KOPT-K1 (cell line): ENCODE measurements at regions not wholly inside any gene's neighbourhood (a gene's known extent, or its start where the extent isn't known, plus 50 kb on each side); places are given as distances from the start of the nearest gene placed in this dataset.

Source experiments
- H3K27ac ChIP-seq: fragments of 200-600 bp; sonication (generic); 2 replicates; pipeline ENCODE4 v1.5.1; 2016; ENCODE audit warnings: antibody characterized with exemption, mild to moderate bottlenecking, low read depth, low read length; ENCODE audit not compliant: poor library complexity, severe bottlenecking
- H3K36me3 ChIP-seq: fragments of 200-600 bp; sonication (generic); 2 replicates; pipeline ENCODE4 v1.5.1; 2017; ENCODE audit warnings: antibody characterized with exemption, mild to moderate bottlenecking, low read length, moderate library complexity; ENCODE audit not compliant: insufficient read depth
- H3K9me3 ChIP-seq: fragments of 200-600 bp; sonication (generic); 2 replicates; pipeline ENCODE4 v1.5.1; 2017; ENCODE audit warnings: antibody characterized with exemption, low read length, mild to moderate bottlenecking; ENCODE audit not compliant: insufficient read depth, poor library complexity, severe bottlenecking

DNA sequence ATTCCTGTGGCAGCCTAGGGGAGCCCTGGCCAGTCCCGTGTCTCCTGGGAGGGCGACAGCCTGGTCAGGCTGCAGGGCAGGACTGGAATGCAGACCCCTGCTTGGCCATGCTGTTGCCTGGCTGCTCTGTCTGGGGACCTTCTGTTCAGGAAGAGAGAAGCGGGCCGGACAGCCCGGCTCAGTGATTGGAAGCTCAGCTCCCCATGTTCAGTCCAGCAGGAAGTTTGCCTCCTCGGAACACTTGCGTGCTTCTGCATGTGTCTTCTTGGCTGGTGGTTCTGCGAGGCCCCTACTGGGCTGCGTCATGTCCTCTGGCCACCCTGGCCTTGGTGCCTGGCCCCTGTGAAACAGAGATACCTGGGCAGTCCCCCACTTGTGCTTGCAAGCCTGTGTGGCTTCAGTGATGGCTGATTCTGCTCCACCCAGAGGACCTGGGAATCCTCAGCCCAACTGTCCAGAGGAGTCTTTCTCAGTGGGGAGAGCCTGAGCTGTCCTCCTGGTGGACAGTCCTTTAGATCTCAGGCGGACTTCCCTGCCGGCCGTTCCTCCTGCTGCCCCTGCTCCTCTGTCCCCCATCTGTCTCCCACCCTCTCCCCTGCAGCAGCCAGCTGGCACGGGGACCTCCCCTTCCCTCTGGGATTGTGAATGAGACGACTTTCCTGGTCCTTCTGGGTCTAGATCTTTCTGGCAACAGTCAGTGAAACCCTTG lies 279.5 kb downstream of the SEC14L1 start:
- Histone ChIP-seq H3K36me3 (no peaks in the 10 kb centered on the region), H3K9me3 (no peaks in the 10 kb centered on the region), H3K27ac (peak overlapping the region; percentile 65)

DNA sequence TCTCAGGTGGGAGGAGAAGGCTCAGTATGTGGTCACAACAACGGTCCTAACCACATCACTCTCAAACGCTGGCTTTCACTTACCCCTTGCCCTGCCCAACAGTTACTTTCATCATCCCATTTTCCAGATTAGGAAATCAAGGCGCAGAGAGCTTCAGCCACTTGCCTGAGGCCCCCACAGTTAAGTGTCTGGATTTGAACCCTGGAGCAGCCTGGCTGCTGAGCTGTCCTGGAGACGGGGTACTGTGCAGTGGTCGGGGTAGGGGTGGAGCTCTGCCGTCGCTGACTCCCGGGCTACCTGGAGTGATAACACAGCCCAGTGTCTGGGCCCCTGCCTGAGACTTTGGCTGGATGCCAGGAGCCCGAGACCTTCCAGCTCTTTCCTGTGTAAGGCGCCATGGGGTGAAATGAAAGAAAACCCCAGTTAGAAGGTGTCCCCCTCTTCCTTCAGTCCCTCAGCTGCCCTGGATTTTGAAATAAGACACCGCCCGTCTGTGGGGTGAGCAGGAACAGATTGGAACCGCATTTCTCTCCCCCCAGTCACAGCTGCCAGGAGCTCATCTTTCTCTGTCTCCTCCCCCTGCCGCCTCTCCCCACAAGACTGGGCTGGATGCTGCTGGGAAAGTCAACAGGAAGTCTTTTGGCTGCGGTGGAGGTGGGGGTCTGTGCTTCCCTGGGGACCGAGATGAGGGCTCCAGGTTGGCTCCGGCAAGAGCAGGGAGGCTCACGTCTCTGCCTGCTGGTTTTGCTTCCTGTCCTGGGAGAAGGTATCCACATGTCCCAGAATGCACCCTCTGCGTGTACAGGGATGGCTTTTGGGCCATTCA lies 280.2 kb downstream of the SEC14L1 start:
- H3K9me3 ChIP-seq: no peaks in the 10 kb centered on the region
- peak overlapping the region; percentile 65 for H3K27ac ChIP-seq
- no peaks in the 10 kb centered on the region for H3K36me3 ChIP-seq

- no peaks in the 10 kb centered on the region for H3K36me3 ChIP-seq
- no peaks in the 10 kb centered on the region for H3K9me3 ChIP-seq
- peak overlapping the region; percentile 65 for H3K27ac ChIP-seq
These were observed 280.8 kb downstream of the SEC14L1 start for GRCh38 chr17:77421630-77421972.

- Histone ChIP-seq H3K36me3 (no peaks in the 10 kb centered on the region), H3K27ac (no peak overlapping the region), H3K9me3 (no peaks in the 10 kb centered on the region)
These were observed 281.5 kb downstream of the SEC14L1 start for GRCh38 chr17:77422104-77422747.

DNA sequence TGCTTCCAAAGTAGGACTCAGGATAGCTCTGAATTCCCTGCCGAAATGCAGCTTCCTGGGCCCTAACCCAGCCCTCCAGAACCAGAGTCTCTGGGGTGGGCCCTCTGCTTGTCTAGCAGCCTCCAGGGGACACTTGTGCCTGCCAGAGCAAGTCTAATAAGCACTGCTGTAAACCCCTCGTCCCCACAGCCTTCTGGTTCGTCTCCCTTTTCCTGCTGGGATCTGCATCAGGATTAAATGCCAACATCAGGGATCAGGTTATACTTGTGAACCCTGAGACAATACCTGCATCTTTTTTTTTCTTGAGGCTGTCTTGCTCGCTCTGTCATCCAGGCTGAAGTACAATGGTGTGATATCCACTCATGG lies 282.0 kb downstream of the SEC14L1 start:
- no peaks in the 10 kb centered on the region for H3K9me3 ChIP-seq
- no peak overlapping the region for H3K27ac ChIP-seq
- H3K36me3 ChIP-seq: no peaks in the 10 kb centered on the region

- no peaks in the 10 kb centered on the region for H3K9me3 ChIP-seq
- no peak overlapping the region for H3K27ac ChIP-seq
- no peaks in the 10 kb centered on the region for H3K36me3 ChIP-seq
These were observed 283.1 kb downstream of the SEC14L1 start for GRCh38 chr17:77423589-77424451.

DNA sequence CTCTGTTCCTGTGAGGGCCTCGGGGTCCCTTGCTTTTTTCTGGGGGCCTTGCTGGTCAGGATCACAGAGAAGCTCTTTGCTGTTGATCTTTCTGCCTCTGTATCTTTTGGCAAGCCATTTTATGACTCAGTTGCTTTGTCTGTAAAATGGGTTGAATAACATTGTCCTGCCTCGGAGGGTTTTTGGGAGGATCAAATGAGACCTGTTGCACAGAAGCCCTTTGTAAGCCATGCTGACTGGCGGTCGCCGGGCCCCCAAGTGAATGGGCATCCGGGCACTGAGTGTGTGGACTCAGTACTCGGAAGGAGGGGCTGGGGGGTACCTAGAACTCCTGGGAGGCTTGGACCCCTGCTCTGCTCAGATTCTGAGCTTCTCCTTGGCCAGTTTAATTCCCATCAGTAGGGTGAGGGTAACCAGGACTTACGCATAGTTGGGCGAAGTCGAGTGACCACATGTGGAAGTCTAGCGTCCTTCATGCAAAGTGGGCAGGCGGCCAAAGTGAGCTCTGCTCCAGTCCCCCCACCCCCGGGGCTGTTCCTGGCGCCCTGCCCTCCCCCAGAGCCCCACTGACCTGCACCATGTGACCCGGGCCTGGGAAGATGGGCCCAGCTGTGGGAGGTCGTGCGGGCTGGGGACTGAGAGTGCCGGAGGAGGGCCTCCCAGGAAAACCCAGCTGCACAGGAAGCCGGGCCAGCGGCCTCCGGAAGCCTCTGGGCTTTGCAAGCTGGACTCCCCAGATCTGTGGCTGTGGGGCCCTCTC lies 284.0 kb downstream of the SEC14L1 start:
- Histone ChIP-seq H3K9me3 (no peaks in the 10 kb centered on the region), H3K27ac (peak overlapping the region; percentile 47), H3K36me3 (no peaks in the 10 kb centered on the region)

- Histone ChIP-seq H3K36me3 (no peaks in the 10 kb centered on the region), H3K27ac (peak overlapping the region; percentile 47), H3K9me3 (no peaks in the 10 kb centered on the region)
These were observed 284.6 kb downstream of the SEC14L1 start for GRCh38 chr17:77425348-77425747.

DNA sequence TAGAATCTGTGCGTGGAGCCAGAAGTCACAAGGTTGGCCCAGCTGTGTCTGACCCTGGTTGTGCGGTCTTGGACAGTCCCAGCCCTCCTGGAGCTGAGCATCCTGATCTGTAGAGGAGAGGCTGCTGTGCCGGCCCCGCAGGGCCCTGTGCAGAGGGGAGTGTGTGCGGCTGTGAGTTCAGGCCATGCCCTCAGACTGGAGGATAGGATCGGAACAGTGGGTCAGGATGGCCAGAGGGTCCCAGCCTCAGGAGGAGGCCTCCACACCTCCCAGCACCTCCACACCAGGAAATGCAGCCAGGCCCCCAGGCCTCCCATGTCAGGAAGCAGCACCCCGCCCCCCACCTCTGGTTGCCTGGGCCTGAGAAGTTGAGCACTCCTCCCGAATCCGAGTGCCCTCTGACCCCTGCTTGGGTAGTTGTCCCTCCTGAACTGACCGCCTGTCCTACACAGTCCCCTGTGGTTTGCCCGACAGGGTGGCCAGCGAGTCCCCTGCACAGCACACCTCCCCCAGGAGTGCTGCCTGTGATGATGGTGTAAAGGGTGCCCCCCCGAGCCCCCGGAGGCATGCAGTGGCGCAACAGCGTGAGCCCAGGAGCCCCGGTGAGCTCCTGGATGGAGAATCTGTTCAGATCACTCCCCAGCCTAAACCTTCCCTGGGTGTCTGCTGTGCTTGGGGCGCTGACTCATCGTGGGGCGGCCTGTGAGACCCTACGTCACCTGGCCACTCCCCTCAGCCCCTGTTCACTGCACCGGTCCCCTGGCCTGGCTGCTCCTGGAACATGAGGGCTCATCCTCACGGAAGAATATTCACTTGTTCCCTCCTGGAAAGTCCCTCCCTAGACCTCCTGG lies 285.2 kb downstream of the SEC14L1 start:
- Histone ChIP-seq H3K27ac (peak overlapping the region; percentile 47), H3K9me3 (no peaks in the 10 kb centered on the region), H3K36me3 (no peaks in the 10 kb centered on the region)

DNA sequence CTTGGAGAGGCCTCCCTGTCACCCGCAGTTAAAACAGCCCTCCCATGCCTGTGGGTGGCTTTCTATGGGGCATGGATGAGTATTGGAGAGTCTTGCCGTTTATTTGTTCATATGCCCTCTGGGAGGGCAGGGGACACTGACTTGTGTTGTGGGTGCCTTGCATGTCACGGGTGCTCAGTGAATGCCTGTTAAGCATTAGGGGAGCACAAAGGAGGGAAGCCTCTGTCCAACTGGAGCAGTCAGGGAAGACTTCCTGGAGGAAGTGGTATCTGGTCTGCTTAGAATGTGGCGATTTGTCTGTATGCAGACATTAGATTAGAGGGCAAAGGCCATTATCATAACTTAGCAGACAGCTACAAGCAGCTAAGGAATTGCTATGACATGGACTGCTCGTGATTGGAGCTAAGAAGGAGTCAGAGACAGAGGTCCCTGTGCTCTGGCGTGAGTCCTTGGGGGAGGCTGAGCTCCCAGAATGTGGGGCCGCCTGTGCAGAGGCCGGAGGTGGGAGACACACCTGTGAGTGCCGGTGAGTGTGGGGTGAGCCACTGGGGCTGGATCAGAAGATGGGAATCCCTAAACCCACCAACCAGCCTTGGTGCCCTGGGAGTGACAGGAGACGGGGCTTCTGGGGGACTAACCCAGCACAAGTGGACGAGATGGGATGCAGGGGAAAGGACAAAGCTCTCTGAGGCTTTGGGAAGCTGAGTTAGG lies 286.1 kb downstream of the SEC14L1 start:
- no peaks in the 10 kb centered on the region for H3K36me3 ChIP-seq
- peak overlapping the region; percentile 47 for H3K27ac ChIP-seq
- H3K9me3 ChIP-seq: no peaks in the 10 kb centered on the region

DNA sequence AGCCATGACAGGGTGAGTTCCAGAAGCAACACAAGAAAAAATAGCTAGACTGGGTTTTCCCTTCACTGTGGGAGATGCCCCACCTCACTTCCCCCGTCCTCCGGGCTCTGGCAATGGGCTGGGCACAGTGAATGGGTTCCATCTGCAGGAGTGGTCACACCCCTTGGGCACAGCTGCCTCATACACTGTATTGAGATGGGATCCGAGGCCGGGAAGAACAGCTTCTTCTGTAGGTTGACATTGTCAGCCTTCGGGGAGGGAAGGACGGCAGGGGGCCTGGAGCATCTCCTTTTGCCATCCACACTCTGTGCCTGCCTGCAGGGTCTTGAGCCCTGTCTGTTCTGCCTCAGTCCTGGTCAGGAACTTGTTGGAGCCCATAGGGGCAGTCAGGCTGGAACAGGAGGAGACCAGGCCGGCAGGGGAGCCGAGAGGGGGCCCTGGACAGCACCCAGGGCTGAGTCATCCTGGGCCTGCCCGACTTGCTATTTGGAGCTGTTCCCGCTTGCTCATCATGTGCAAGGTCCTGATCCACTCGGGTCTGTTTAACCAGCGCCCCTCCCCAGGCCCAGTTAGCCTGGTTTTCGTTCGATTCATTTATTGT lies 286.7 kb downstream of the SEC14L1 start:
- H3K36me3 ChIP-seq: no peaks in the 10 kb centered on the region
- no peaks in the 10 kb centered on the region for H3K9me3 ChIP-seq
- H3K27ac ChIP-seq: peak overlapping the region; percentile 47

- no peaks in the 10 kb centered on the region for H3K36me3 ChIP-seq
- no peaks in the 10 kb centered on the region for H3K9me3 ChIP-seq
- H3K27ac ChIP-seq: peak overlapping the region; percentile 47
These were observed 287.4 kb downstream of the SEC14L1 start for GRCh38 chr17:77428020-77428748.
